OCI-LY1 (cell line): ENCODE measurements at regions not wholly inside any gene's neighbourhood (a gene's known extent, or its start where the extent isn't known, plus 50 kb on each side); places are given as distances from the start of the nearest gene placed in this dataset.

Source experiments
- H2AFZ ChIP-seq: fragments of 200-600 bp; sonication (generic), shearing (Covaris generic); 2 replicates; pipeline ENCODE4 v1.6.0; 2014; ENCODE audit warnings: antibody characterized with exemption, mild to moderate bottlenecking, low read length
- H3F3A ChIP-seq: fragments of 200-600 bp; sonication (generic), shearing (Covaris generic); 2 replicates; pipeline ENCODE4 v1.6.0; 2014; ENCODE audit warnings: mild to moderate bottlenecking, antibody characterized with exemption, low read length, moderate library complexity; ENCODE audit not compliant: insufficient read depth
- H3K27ac ChIP-seq: fragments of 200-600 bp; sonication (generic); 2 replicates; pipeline ENCODE4 v1.5.1; 2014; ENCODE audit warnings: low read length, mixed run types, mild to moderate bottlenecking, low read depth; ENCODE audit not compliant: poor library complexity, severe bottlenecking
- H3K27me3 ChIP-seq: fragments of 200-600 bp; sonication (generic); 2 replicates; pipeline ENCODE4 v1.6.0; 2014; ENCODE audit warnings: antibody characterized with exemption, mild to moderate bottlenecking, low read length, moderate library complexity; ENCODE audit not compliant: insufficient read depth
- H3K36me3 ChIP-seq: fragments of 200-600 bp; sonication (generic); 2 replicates; pipeline ENCODE4 v1.6.1; 2014; ENCODE audit warnings: mild to moderate bottlenecking, antibody characterized with exemption, low read length, moderate library complexity, mixed read lengths; ENCODE audit not compliant: insufficient read depth
- H3K4me1 ChIP-seq: fragments of 200-600 bp; sonication (generic); 2 replicates; pipeline ENCODE4 v1.5.1; 2014; ENCODE audit warnings: mild to moderate bottlenecking, low read length, moderate library complexity; ENCODE audit not compliant: insufficient read depth, severe bottlenecking
- H3K4me2 ChIP-seq: fragments of 200-600 bp; sonication (generic), shearing (Covaris generic); 2 replicates; pipeline ENCODE4 v1.6.1; 2014; ENCODE audit warnings: low read length
- H3K4me3 ChIP-seq: fragments of 200-600 bp; sonication (generic); 2 replicates; pipeline ENCODE4 v1.5.1; 2014; ENCODE audit warnings: low read length, low read depth, mild to moderate bottlenecking, mixed read lengths; ENCODE audit not compliant: poor library complexity, severe bottlenecking
- H3K79me2 ChIP-seq: fragments of 200-600 bp; shearing (Covaris generic); 2 replicates; pipeline ENCODE4 v1.6.1; 2016; ENCODE audit warnings: mixed run types, low read length, mixed read lengths; ENCODE audit not compliant: insufficient read depth
- H3K9ac ChIP-seq: fragments of 200-600 bp; sonication (generic), shearing (Covaris generic); 2 replicates; pipeline ENCODE4 v1.6.1; 2014; ENCODE audit warnings: mild to moderate bottlenecking, low read length, mixed read lengths
- H3K9me2 ChIP-seq: fragments of 200-600 bp; sonication (generic), shearing (Covaris generic); 2 replicates; pipeline ENCODE4 v1.6.1; 2014; ENCODE audit warnings: low read depth, mild to moderate bottlenecking, low read length, mixed read lengths
- H3K9me3 ChIP-seq: fragments of 200-600 bp; shearing (Covaris generic); 2 replicates; pipeline ENCODE4 v1.6.1; 2014; ENCODE audit warnings: low read length, mixed read lengths
- H4K20me1 ChIP-seq: fragments of 200-600 bp; sonication (generic), shearing (Covaris generic); 2 replicates; pipeline ENCODE4 v1.6.0; 2016; ENCODE audit warnings: mild to moderate bottlenecking, low read length; ENCODE audit not compliant: insufficient read depth
- EZH2 ChIP-seq: fragments of 200-600 bp; sonication (generic), shearing (Covaris generic); IDR thresholded peaks from 2 replicates; pipeline ENCODE4 v1.8.0; 2017; ENCODE audit warnings: borderline replicate concordance, mixed run types, mild to moderate bottlenecking, antibody characterized with exemption, low read length, moderate library complexity, mixed read lengths
- TF ChIP-seq, protein P1 (sequence below): fragments of 200-600 bp; sonication (generic), shearing (Covaris generic); IDR thresholded peaks from 2 replicates; pipeline ENCODE4 v1.5.1; 2017; ENCODE audit warnings: mild to moderate bottlenecking, antibody characterized with exemption, low read length, moderate library complexity, mixed read lengths

DNA sequence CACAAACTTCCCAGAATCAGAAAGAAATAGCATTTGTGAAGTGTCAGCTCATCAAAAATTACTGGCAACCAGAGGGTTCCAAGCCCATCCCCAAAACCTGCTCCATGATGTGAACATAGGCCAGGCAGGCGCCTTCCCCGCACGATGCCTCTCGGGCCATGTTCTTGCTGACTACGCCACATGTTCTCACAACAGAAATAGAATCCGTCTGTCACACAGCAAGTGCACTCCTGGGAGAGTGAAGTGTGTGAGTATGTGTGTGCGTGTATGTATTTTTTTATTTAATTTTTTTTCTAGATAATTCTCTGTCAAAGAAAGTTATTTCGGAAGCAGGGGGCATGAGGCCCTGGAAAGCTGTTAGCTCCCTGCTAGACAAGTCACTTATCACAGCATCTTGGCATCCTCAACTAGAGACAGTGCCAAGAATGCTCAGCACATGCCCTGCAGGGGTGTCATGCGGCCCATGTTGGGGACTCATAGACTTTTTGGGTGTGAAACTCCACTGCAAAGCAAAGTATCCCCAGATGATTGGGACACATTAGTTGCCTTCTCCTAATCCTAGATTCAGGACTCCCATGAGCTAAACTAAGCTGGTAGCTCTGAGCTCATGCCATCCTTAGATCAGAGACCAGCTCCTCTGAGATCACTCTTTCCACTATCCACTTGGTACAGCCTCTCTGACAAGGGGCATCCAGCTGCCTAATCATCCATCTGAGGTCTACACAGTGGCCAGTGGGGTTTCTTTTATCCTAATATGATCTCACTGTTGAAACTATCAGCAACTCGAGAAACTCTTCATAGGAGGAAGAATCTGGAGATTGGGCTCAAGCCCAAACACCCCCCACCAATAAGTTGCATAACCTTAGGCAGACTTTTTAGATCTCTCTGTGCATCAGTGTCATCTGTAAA is 53.2 kb upstream of the CYRIA start:
- H3K9me3 ChIP-seq = no peaks in the 10 kb centered on the region
- H3K9ac ChIP-seq = no peak overlapping the region
- H3K4me3 ChIP-seq = no peak overlapping the region
- no peaks in the 10 kb centered on the region for H4K20me1 ChIP-seq
- peaks cover 35% of the 10 kb centered on the region for H3K4me1 ChIP-seq
- no peak overlapping the region for H3K27ac ChIP-seq
- H3K36me3 ChIP-seq = no peaks in the 10 kb centered on the region
- H3K9me2 ChIP-seq = no peaks in the 10 kb centered on the region
- no peaks in the 10 kb centered on the region for H3K27me3 ChIP-seq
- no peaks in the 10 kb centered on the region for H3F3A ChIP-seq
- H3K79me2 ChIP-seq = no peaks in the 10 kb centered on the region
- TF ChIP-seq, protein P1, sequence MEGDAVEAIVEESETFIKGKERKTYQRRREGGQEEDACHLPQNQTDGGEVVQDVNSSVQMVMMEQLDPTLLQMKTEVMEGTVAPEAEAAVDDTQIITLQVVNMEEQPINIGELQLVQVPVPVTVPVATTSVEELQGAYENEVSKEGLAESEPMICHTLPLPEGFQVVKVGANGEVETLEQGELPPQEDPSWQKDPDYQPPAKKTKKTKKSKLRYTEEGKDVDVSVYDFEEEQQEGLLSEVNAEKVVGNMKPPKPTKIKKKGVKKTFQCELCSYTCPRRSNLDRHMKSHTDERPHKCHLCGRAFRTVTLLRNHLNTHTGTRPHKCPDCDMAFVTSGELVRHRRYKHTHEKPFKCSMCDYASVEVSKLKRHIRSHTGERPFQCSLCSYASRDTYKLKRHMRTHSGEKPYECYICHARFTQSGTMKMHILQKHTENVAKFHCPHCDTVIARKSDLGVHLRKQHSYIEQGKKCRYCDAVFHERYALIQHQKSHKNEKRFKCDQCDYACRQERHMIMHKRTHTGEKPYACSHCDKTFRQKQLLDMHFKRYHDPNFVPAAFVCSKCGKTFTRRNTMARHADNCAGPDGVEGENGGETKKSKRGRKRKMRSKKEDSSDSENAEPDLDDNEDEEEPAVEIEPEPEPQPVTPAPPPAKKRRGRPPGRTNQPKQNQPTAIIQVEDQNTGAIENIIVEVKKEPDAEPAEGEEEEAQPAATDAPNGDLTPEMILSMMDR = no peak
- no peak for TF ChIP-seq EZH2
- H2AFZ ChIP-seq = no peak overlapping the region
- H3K4me2 ChIP-seq = no peak overlapping the region

DNA sequence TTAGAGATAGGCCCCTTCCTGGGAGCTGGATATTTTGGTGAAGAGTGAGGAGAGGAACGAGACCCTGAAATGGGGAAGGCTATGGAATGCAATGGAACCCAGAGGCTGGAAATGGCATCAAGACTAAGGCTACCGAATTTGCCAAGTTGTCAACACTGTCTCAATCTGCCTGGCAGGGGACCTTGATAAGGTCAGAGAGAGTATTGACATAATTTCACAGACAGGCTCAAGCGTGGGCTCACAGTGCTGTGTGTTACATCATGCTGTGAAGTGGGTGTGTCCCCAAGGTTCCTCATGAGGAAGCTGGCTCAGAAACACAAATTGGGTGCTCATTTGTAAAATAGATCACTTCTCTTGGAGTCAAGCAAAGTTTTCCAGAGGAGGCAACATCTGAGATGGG is 51.8 kb upstream of the CYRIA start:
- no peaks in the 10 kb centered on the region for H3K9me2 ChIP-seq
- H3K27ac ChIP-seq = no peak overlapping the region
- no peak overlapping the region for H2AFZ ChIP-seq
- H3K9ac ChIP-seq = no peak overlapping the region
- H3K36me3 ChIP-seq = no peaks in the 10 kb centered on the region
- TF ChIP-seq, protein P1 = no peak
- TF ChIP-seq EZH2 = no peak
- no peaks in the 10 kb centered on the region for H3K9me3 ChIP-seq
- H3K79me2 ChIP-seq = no peaks in the 10 kb centered on the region
- no peaks in the 10 kb centered on the region for H4K20me1 ChIP-seq
- no peak overlapping the region for H3K4me3 ChIP-seq
- no peaks in the 10 kb centered on the region for H3K27me3 ChIP-seq
- H3F3A ChIP-seq = no peaks in the 10 kb centered on the region
- H3K4me1 ChIP-seq = peaks cover 49% of the 10 kb centered on the region
- H3K4me2 ChIP-seq = no peak overlapping the region

DNA sequence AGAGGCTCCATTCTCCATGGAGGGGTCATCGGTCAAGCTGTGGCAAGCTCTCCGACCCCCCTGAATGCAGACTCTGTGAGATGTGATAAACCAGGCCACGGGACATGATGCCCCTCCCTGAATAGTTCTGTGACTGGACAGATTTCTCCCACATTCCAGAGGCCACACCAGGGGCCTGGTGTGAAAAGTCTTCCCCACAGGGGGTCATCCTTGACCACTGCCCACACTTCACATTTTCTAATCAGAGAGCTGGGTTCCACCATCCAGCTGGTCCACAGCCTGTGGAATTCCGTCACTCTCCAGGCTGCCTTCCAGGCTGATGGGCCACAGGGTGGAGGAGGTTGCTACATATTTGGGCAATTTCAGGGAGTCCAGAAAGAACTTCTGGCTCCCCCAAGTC is 51.3 kb upstream of the CYRIA start:
- Histone ChIP-seq H3K4me3 (no peak overlapping the region), H2AFZ (no peak overlapping the region), H3K4me2 (no peak overlapping the region), H3F3A (no peaks in the 10 kb centered on the region), H3K36me3 (no peaks in the 10 kb centered on the region), H3K79me2 (no peaks in the 10 kb centered on the region), H3K9ac (no peak overlapping the region), H4K20me1 (no peaks in the 10 kb centered on the region), H3K27me3 (no peaks in the 10 kb centered on the region), H3K9me3 (no peaks in the 10 kb centered on the region), H3K27ac (no peak overlapping the region), H3K9me2 (no peaks in the 10 kb centered on the region), H3K4me1 (peaks cover 54% of the 10 kb centered on the region)
- TF ChIP-seq, protein P1 = no peak
- TF ChIP-seq EZH2 = no peak
